Cardiac muscle cell (in vitro differentiated cells and primary cell): ENCODE measurements at regions not wholly inside any gene's neighbourhood (a gene's known extent, or its start where the extent isn't known, plus 50 kb on each side); places are given as distances from the start of the nearest gene placed in this dataset.

ENCODE experiments used
- DNase-seq, 2 donors: peaks; one replicate each; pipeline versions ENCODE4 v3.0.0 to v3.0.0-alpha.2; 2010 to 2017; ENCODE audit warnings: low read depth in 1 of 2, low spot score in 1 of 2
- H3K27ac ChIP-seq: fragments of 200-600 bp; sonication (generic); 2 replicates; pipeline ENCODE4 v1.5.1; 2016
- H3K27me3 ChIP-seq: fragments of 200-600 bp; sonication (generic); 2 replicates; pipeline ENCODE4 v1.6.0; 2016; ENCODE audit warnings: control low read depth
- H3K36me3 ChIP-seq: fragments of 200-600 bp; sonication (generic); 2 replicates; pipeline ENCODE4 v1.5.1; 2016; ENCODE audit warnings: control low read depth
- H3K4me1 ChIP-seq: fragments of 200-600 bp; sonication (generic); 2 replicates; pipeline ENCODE4 v1.8.1; 2017; ENCODE audit warnings: low read depth, mild to moderate bottlenecking, mixed run types
- H3K4me3 ChIP-seq: fragments of 200-600 bp; sonication (generic); 2 replicates; pipeline ENCODE4 v1.5.1; 2016; ENCODE audit warnings: mild to moderate bottlenecking
- H3K9me3 ChIP-seq: fragments of 200-600 bp; sonication (generic); 2 replicates; pipeline ENCODE4 v1.5.1; 2017; ENCODE audit warnings: low read depth, mild to moderate bottlenecking, control low read depth
- CTCF ChIP-seq: IDR thresholded peaks from 2 replicates; pipeline ENCODE4 v1.5.1; 2012; ENCODE audit warnings: low read depth, mild to moderate bottlenecking, low read length

GRCh38 chr1:163406772-163407171 lies 85.0 kb downstream of the NUF2 start:
- H3K27me3 ChIP-seq: no peaks in the 10 kb centered on the region
- TF ChIP-seq CTCF: no peak
- no peak for DNase-seq
- no peak overlapping the region for H3K27ac ChIP-seq
- no peak overlapping the region for H3K4me3 ChIP-seq
- peaks cover 6% of the 10 kb centered on the region for H3K4me1 ChIP-seq
- H3K9me3 ChIP-seq: no peaks in the 10 kb centered on the region
- no peaks in the 10 kb centered on the region for H3K36me3 ChIP-seq

GRCh38 chr1:163408262-163408661 lies 86.5 kb downstream of the NUF2 start:
- Histone ChIP-seq H3K4me1 (peaks cover 6% of the 10 kb centered on the region), H3K36me3 (no peaks in the 10 kb centered on the region), H3K9me3 (no peaks in the 10 kb centered on the region), H3K4me3 (no peak overlapping the region), H3K27me3 (no peaks in the 10 kb centered on the region), H3K27ac (no peak overlapping the region)
- DNase-seq: no peak
- no peak for TF ChIP-seq CTCF

- no peaks in the 10 kb centered on the region for H3K36me3 ChIP-seq
- H3K27ac ChIP-seq: no peak overlapping the region
- peak; percentile 71 to 85 for DNase-seq
- no peak overlapping the region for H3K4me3 ChIP-seq
- no peaks in the 10 kb centered on the region for H3K9me3 ChIP-seq
- H3K4me1 ChIP-seq: peaks cover 8% of the 10 kb centered on the region
- no peaks in the 10 kb centered on the region for H3K27me3 ChIP-seq
- peak; percentile 85 for TF ChIP-seq CTCF
Measured at GRCh38 chr1:163410073-163410999, 88.6 kb downstream of the NUF2 start.

- TF ChIP-seq CTCF: no peak
- Histone ChIP-seq H3K27ac (no peak overlapping the region), H3K4me1 (peaks cover 13% of the 10 kb centered on the region), H3K9me3 (no peaks in the 10 kb centered on the region), H3K4me3 (no peak overlapping the region), H3K36me3 (no peaks in the 10 kb centered on the region), H3K27me3 (no peaks in the 10 kb centered on the region)
- peak in 1 of 2 donors; percentile 24 for DNase-seq
Measured at GRCh38 chr1:163412221-163412620, 90.5 kb downstream of the NUF2 start.

GRCh38 chr1:163414778-163415177 lies 93.0 kb downstream of the NUF2 start:
- Histone ChIP-seq H3K36me3 (no peaks in the 10 kb centered on the region), H3K4me1 (peaks cover 13% of the 10 kb centered on the region), H3K9me3 (no peaks in the 10 kb centered on the region), H3K4me3 (no peak overlapping the region), H3K27ac (no peak overlapping the region), H3K27me3 (no peaks in the 10 kb centered on the region)
- DNase-seq: no peak
- TF ChIP-seq CTCF: no peak
